ENCODE measurements at regions not wholly inside any gene's neighbourhood (a gene's known extent, or its start where the extent isn't known, plus 50 kb on each side); places are given as distances from the start of the nearest gene placed in this dataset.

GRCh38 chr3:20344400-20344959, 158.5 kb upstream of the SGO1 start:
- Histone ChIP-seq H3K4me1 (ENCODE audit: insufficient read depth, low read length, poor library complexity, severe bottlenecking) (no peaks in the 10 kb centered on the region), H3F3A (ENCODE audit: low read depth) (no peaks in the 10 kb centered on the region), H3K4me3 (ENCODE audit: low read length, poor library complexity, severe bottlenecking) (no peak overlapping the region), H2AFZ (ENCODE audit: low read length) (no peak overlapping the region), H3K9ac (ENCODE audit: low read depth, low read length, poor library complexity, severe bottlenecking) (no peak overlapping the region), H3K36me3 (ENCODE audit: insufficient read depth, low read length) (no peaks in the 10 kb centered on the region), H3K9me3 (ENCODE audit: insufficient read depth, low read depth, low read length) (no peaks in the 10 kb centered on the region), H3K79me2 (ENCODE audit: insufficient read depth, low read length) (no peaks in the 10 kb centered on the region), H4K20me1 (ENCODE audit: insufficient read depth, low read length, poor library complexity, severe bottlenecking) (no peaks in the 10 kb centered on the region), H3K27me3 (ENCODE audit: insufficient read depth, low read length, poor library complexity, severe bottlenecking) (no peaks in the 10 kb centered on the region), H3K4me2 (ENCODE audit: low read depth, low read length, poor library complexity, severe bottlenecking) (no peak overlapping the region), H3K9me2 (replicated peaks; ENCODE audit: low read depth, low read length) (no peaks in the 10 kb centered on the region)
- TF ChIP-seq, protein P1, sequence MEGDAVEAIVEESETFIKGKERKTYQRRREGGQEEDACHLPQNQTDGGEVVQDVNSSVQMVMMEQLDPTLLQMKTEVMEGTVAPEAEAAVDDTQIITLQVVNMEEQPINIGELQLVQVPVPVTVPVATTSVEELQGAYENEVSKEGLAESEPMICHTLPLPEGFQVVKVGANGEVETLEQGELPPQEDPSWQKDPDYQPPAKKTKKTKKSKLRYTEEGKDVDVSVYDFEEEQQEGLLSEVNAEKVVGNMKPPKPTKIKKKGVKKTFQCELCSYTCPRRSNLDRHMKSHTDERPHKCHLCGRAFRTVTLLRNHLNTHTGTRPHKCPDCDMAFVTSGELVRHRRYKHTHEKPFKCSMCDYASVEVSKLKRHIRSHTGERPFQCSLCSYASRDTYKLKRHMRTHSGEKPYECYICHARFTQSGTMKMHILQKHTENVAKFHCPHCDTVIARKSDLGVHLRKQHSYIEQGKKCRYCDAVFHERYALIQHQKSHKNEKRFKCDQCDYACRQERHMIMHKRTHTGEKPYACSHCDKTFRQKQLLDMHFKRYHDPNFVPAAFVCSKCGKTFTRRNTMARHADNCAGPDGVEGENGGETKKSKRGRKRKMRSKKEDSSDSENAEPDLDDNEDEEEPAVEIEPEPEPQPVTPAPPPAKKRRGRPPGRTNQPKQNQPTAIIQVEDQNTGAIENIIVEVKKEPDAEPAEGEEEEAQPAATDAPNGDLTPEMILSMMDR (conservative IDR thresholded peaks at IDR 0.05; ENCODE audit: low read length), result no peak
- no peak for TF ChIP-seq EZH2phosphoT487 (IDR thresholded peaks at IDR 0.05; ENCODE audit: borderline replicate concordance)

DNA sequence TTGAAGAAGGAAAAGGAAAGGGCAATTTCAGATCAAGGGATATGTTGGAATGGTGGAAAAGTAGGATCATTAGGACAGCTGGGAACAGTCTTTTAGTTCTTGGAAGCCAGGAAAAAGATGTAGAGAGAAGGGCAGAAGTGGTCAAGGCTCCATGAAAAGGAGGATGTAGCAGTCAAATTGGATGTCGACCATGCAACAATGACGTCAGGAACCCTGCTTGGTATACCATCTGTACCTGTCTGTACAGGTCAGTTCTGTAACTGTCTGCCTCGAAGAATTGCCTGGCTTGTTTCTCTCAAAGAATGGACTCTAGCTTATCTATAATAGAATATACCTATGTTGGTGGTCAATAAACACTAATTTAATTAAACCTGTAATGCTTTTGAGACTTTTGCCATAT, 157.8 kb upstream of the SGO1 start:
- no peaks in the 10 kb centered on the region for H3F3A ChIP-seq (ENCODE audit: low read depth)
- H3K27me3 ChIP-seq (ENCODE audit: insufficient read depth, low read length, poor library complexity, severe bottlenecking), result no peaks in the 10 kb centered on the region
- H4K20me1 ChIP-seq (ENCODE audit: insufficient read depth, low read length, poor library complexity, severe bottlenecking), result no peaks in the 10 kb centered on the region
- H3K9me3 ChIP-seq (ENCODE audit: insufficient read depth, low read depth, low read length), result no peaks in the 10 kb centered on the region
- no peaks in the 10 kb centered on the region for H3K4me1 ChIP-seq (ENCODE audit: insufficient read depth, low read length, poor library complexity, severe bottlenecking)
- H3K4me2 ChIP-seq (ENCODE audit: low read depth, low read length, poor library complexity, severe bottlenecking), result no peak overlapping the region
- no peak overlapping the region for H3K9ac ChIP-seq (ENCODE audit: low read depth, low read length, poor library complexity, severe bottlenecking)
- no peaks in the 10 kb centered on the region for H3K36me3 ChIP-seq (ENCODE audit: insufficient read depth, low read length)
- no peak overlapping the region for H2AFZ ChIP-seq (ENCODE audit: low read length)
- H3K9me2 ChIP-seq (replicated peaks; ENCODE audit: low read depth, low read length), result no peaks in the 10 kb centered on the region
- H3K4me3 ChIP-seq (ENCODE audit: low read length, poor library complexity, severe bottlenecking), result no peak overlapping the region
- no peaks in the 10 kb centered on the region for H3K79me2 ChIP-seq (ENCODE audit: insufficient read depth, low read length)
- TF ChIP-seq EZH2phosphoT487 (IDR thresholded peaks at IDR 0.05; ENCODE audit: borderline replicate concordance), result no peak
- TF ChIP-seq, protein P1 (conservative IDR thresholded peaks at IDR 0.05; ENCODE audit: low read length), result no peak

GRCh38 chr3:20340324-20340928, 154.4 kb upstream of the SGO1 start:
- no peaks in the 10 kb centered on the region for H3K9me2 ChIP-seq (replicated peaks; ENCODE audit: low read depth, low read length)
- no peaks in the 10 kb centered on the region for H4K20me1 ChIP-seq (ENCODE audit: insufficient read depth, low read length, poor library complexity, severe bottlenecking)
- no peaks in the 10 kb centered on the region for H3F3A ChIP-seq (ENCODE audit: low read depth)
- no peak overlapping the region for H3K9ac ChIP-seq (ENCODE audit: low read depth, low read length, poor library complexity, severe bottlenecking)
- no peak overlapping the region for H3K4me3 ChIP-seq (ENCODE audit: low read length, poor library complexity, severe bottlenecking)
- H3K36me3 ChIP-seq (ENCODE audit: insufficient read depth, low read length), result no peaks in the 10 kb centered on the region
- H2AFZ ChIP-seq (ENCODE audit: low read length), result no peak overlapping the region
- TF ChIP-seq, protein P1 (conservative IDR thresholded peaks at IDR 0.05; ENCODE audit: low read length), result peak; percentile 96
- no peak for TF ChIP-seq EZH2phosphoT487 (IDR thresholded peaks at IDR 0.05; ENCODE audit: borderline replicate concordance)
- no peak overlapping the region for H3K4me2 ChIP-seq (ENCODE audit: low read depth, low read length, poor library complexity, severe bottlenecking)
- no peaks in the 10 kb centered on the region for H3K9me3 ChIP-seq (ENCODE audit: insufficient read depth, low read depth, low read length)
- H3K79me2 ChIP-seq (ENCODE audit: insufficient read depth, low read length), result no peaks in the 10 kb centered on the region
- no peaks in the 10 kb centered on the region for H3K4me1 ChIP-seq (ENCODE audit: insufficient read depth, low read length, poor library complexity, severe bottlenecking)
- H3K27me3 ChIP-seq (ENCODE audit: insufficient read depth, low read length, poor library complexity, severe bottlenecking), result no peaks in the 10 kb centered on the region

Data from Loucy (cell line).